ENCODE measurements at regions not wholly inside any gene's neighbourhood (a gene's known extent, or its start where the extent isn't known, plus 50 kb on each side); places are given as distances from the start of the nearest gene placed in this dataset.
A peak's percentile ranks its signal among the peaks of the same experiment; 100 is the strongest.

GRCh38 chr3:102741694-102742093, 306.9 kb downstream of the ZPLD1 start:
- Mint-ChIP-seq H3K36me3 (ENCODE audit: low read depth) (no peaks in the 10 kb centered on the region), H3K27me3 (ENCODE audit: low read depth) (peaks cover 6% of the 10 kb centered on the region), H3K4me1 (no peaks in the 10 kb centered on the region), H3K9me3 (no peaks in the 10 kb centered on the region), H3K4me3 (no peak overlapping the region), H3K27ac (no peak overlapping the region)
- TF ChIP-seq CTCF (IDR thresholded peaks at IDR 0.05; ENCODE audit: unreplicated experiment in 3 of 3) = no peak

DNA sequence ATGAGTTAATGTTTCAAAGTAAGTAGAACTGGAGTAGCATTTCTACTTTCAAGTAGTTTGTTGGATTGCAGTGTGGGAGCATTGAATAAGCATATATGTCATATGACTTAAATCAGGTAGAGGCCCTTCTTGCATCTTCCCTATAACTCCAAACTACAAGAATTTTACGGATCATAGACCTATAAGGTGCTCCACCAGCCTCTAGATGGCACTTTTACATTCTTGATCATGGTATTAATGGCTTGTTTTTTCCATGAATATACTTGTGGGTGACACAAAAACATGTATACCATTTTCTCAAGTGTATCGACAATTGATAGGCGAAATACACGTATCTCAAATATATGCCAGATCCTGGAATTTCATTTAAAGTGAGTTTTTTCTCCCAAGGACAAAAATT, 311.1 kb downstream of the ZPLD1 start:
- no peaks in the 10 kb centered on the region for H3K9me3 Mint-ChIP-seq
- H3K27ac Mint-ChIP-seq = no peak overlapping the region
- peaks cover 16% of the 10 kb centered on the region for H3K4me1 Mint-ChIP-seq
- peaks cover 8% of the 10 kb centered on the region for H3K27me3 Mint-ChIP-seq (ENCODE audit: low read depth)
- H3K4me3 Mint-ChIP-seq = no peak overlapping the region
- peak in 2 of 3 experiments; percentile 9 to 28 for TF ChIP-seq CTCF (IDR thresholded peaks at IDR 0.05; ENCODE audit: unreplicated experiment in 3 of 3)
- no peaks in the 10 kb centered on the region for H3K36me3 Mint-ChIP-seq (ENCODE audit: low read depth)

DNA sequence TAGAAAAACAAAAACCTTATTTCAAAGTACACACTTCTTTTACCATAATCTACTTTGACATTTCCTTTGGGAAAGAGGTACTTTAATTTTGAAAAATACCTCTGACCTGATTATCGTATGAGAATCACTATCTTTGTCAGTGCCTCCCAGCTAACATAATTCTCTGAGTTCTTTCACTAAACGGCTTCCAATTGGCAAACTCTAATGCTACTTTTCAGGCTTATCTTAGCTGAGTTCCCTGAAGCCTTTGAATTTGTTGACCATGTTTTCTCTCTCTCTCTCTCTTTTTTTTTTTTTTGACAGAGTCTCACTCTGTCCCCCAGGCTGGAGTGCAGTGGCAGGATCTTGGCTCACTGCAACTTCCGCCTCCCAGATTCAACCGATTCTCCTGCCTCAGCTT, 312.8 kb downstream of the ZPLD1 start:
- H3K27ac Mint-ChIP-seq = peak overlapping the region in 2 of 3 experiments; percentile 26 to 39
- no peaks in the 10 kb centered on the region for H3K36me3 Mint-ChIP-seq (ENCODE audit: low read depth)
- H3K4me3 Mint-ChIP-seq = no peak overlapping the region
- peaks cover 8% of the 10 kb centered on the region for H3K27me3 Mint-ChIP-seq (ENCODE audit: low read depth)
- H3K9me3 Mint-ChIP-seq = no peaks in the 10 kb centered on the region
- H3K4me1 Mint-ChIP-seq = peaks cover 16% of the 10 kb centered on the region
- TF ChIP-seq CTCF (IDR thresholded peaks at IDR 0.05; ENCODE audit: unreplicated experiment in 3 of 3) = no peak

DNA sequence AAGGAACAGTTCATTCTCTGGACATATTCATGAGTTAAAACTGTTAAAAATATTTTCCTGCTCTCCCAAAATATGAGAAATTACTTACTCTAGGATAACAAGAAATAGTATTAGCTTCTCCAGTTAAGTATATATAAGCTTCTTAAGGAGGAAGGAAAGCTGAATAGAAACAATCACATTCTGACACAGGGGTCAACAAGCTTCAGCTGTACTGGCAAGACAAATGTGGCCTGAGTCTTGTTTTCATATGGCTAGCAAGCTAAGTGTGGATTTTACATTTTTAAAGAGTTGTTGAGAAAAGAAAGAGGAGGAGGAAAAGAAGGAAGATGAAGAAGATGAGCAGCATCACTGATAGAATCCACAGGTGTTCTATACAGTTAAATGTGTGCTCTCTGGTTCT, 313.8 kb downstream of the ZPLD1 start:
- Mint-ChIP-seq H3K27ac (peak overlapping the region in 1 of 3 experiments; percentile 1), H3K9me3 (no peaks in the 10 kb centered on the region), H3K27me3 (ENCODE audit: low read depth) (peaks cover 8% of the 10 kb centered on the region), H3K4me3 (no peak overlapping the region), H3K4me1 (peaks cover 16% of the 10 kb centered on the region), H3K36me3 (ENCODE audit: low read depth) (no peaks in the 10 kb centered on the region)
- TF ChIP-seq CTCF (IDR thresholded peaks at IDR 0.05; ENCODE audit: unreplicated experiment in 3 of 3) = no peak

DNA sequence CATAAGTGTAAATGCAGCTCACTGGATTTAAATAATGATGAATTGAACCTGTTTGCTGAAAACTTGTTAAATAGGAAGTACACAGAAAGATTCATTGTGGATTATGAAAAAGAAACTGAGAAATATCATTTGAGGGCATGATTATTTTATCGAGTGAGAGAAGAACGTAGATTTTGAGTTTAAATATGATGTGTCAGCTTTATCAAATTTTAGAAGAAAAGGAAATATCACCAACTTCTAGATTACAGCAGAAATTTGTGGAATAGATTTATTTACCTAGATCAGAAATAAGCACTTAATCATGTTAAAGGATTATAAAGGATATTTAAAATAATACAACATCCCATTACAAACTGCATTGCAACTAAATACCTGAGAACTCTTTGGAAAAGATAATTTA, 315.5 kb downstream of the ZPLD1 start:
- Mint-ChIP-seq H3K27me3 (ENCODE audit: low read depth) (peaks cover 8% of the 10 kb centered on the region), H3K36me3 (ENCODE audit: low read depth) (no peaks in the 10 kb centered on the region), H3K4me3 (no peak overlapping the region), H3K27ac (no peak overlapping the region), H3K9me3 (no peaks in the 10 kb centered on the region), H3K4me1 (peaks cover 16% of the 10 kb centered on the region)
- no peak for TF ChIP-seq CTCF (IDR thresholded peaks at IDR 0.05; ENCODE audit: unreplicated experiment in 3 of 3)

- no peaks in the 10 kb centered on the region for H3K27me3 Mint-ChIP-seq (ENCODE audit: low read depth)
- no peaks in the 10 kb centered on the region for H3K9me3 Mint-ChIP-seq
These were observed 319.1 kb downstream of the ZPLD1 start for GRCh38 chr3:102753901-102754300.

More at GRCh38 chr3:102753901-102754300, 319.1 kb downstream of the ZPLD1 start:
- Mint-ChIP-seq H3K27ac (no peak overlapping the region), H3K36me3 (ENCODE audit: low read depth) (no peaks in the 10 kb centered on the region), H3K4me1 (peaks cover 5% of the 10 kb centered on the region), H3K4me3 (no peak overlapping the region)
- no peak for TF ChIP-seq CTCF (IDR thresholded peaks at IDR 0.05; ENCODE audit: unreplicated experiment in 3 of 3)
